OCI-LY1 (cell line): ENCODE measurements at regions not wholly inside any gene's neighbourhood (a gene's known extent, or its start where the extent isn't known, plus 50 kb on each side); places are given as distances from the start of the nearest gene placed in this dataset.

Experiments
- H2AFZ ChIP-seq: fragments of 200-600 bp; sonication (generic), shearing (Covaris generic); 2 replicates; pipeline ENCODE4 v1.6.0; 2014; ENCODE audit warnings: antibody characterized with exemption, mild to moderate bottlenecking, low read length
- H3F3A ChIP-seq: fragments of 200-600 bp; sonication (generic), shearing (Covaris generic); 2 replicates; pipeline ENCODE4 v1.6.0; 2014; ENCODE audit warnings: mild to moderate bottlenecking, antibody characterized with exemption, low read length, moderate library complexity; ENCODE audit not compliant: insufficient read depth
- H3K27ac ChIP-seq: fragments of 200-600 bp; sonication (generic); 2 replicates; pipeline ENCODE4 v1.5.1; 2014; ENCODE audit warnings: low read length, mixed run types, mild to moderate bottlenecking, low read depth; ENCODE audit not compliant: poor library complexity, severe bottlenecking
- H3K27me3 ChIP-seq: fragments of 200-600 bp; sonication (generic); 2 replicates; pipeline ENCODE4 v1.6.0; 2014; ENCODE audit warnings: antibody characterized with exemption, mild to moderate bottlenecking, low read length, moderate library complexity; ENCODE audit not compliant: insufficient read depth
- H3K36me3 ChIP-seq: fragments of 200-600 bp; sonication (generic); 2 replicates; pipeline ENCODE4 v1.6.1; 2014; ENCODE audit warnings: mild to moderate bottlenecking, antibody characterized with exemption, low read length, moderate library complexity, mixed read lengths; ENCODE audit not compliant: insufficient read depth
- H3K4me1 ChIP-seq: fragments of 200-600 bp; sonication (generic); 2 replicates; pipeline ENCODE4 v1.5.1; 2014; ENCODE audit warnings: mild to moderate bottlenecking, low read length, moderate library complexity; ENCODE audit not compliant: insufficient read depth, severe bottlenecking
- H3K4me2 ChIP-seq: fragments of 200-600 bp; sonication (generic), shearing (Covaris generic); 2 replicates; pipeline ENCODE4 v1.6.1; 2014; ENCODE audit warnings: low read length
- H3K4me3 ChIP-seq: fragments of 200-600 bp; sonication (generic); 2 replicates; pipeline ENCODE4 v1.5.1; 2014; ENCODE audit warnings: low read length, low read depth, mild to moderate bottlenecking, mixed read lengths; ENCODE audit not compliant: poor library complexity, severe bottlenecking
- H3K79me2 ChIP-seq: fragments of 200-600 bp; shearing (Covaris generic); 2 replicates; pipeline ENCODE4 v1.6.1; 2016; ENCODE audit warnings: mixed run types, low read length, mixed read lengths; ENCODE audit not compliant: insufficient read depth
- H3K9ac ChIP-seq: fragments of 200-600 bp; sonication (generic), shearing (Covaris generic); 2 replicates; pipeline ENCODE4 v1.6.1; 2014; ENCODE audit warnings: mild to moderate bottlenecking, low read length, mixed read lengths
- H3K9me2 ChIP-seq: fragments of 200-600 bp; sonication (generic), shearing (Covaris generic); 2 replicates; pipeline ENCODE4 v1.6.1; 2014; ENCODE audit warnings: low read depth, mild to moderate bottlenecking, low read length, mixed read lengths
- H3K9me3 ChIP-seq: fragments of 200-600 bp; shearing (Covaris generic); 2 replicates; pipeline ENCODE4 v1.6.1; 2014; ENCODE audit warnings: low read length, mixed read lengths
- H4K20me1 ChIP-seq: fragments of 200-600 bp; sonication (generic), shearing (Covaris generic); 2 replicates; pipeline ENCODE4 v1.6.0; 2016; ENCODE audit warnings: mild to moderate bottlenecking, low read length; ENCODE audit not compliant: insufficient read depth
- EZH2 ChIP-seq: fragments of 200-600 bp; sonication (generic), shearing (Covaris generic); IDR thresholded peaks from 2 replicates; pipeline ENCODE4 v1.8.0; 2017; ENCODE audit warnings: borderline replicate concordance, mixed run types, mild to moderate bottlenecking, antibody characterized with exemption, low read length, moderate library complexity, mixed read lengths
- TF ChIP-seq, protein P1 (sequence below): fragments of 200-600 bp; sonication (generic), shearing (Covaris generic); IDR thresholded peaks from 2 replicates; pipeline ENCODE4 v1.5.1; 2017; ENCODE audit warnings: mild to moderate bottlenecking, antibody characterized with exemption, low read length, moderate library complexity, mixed read lengths

- no peak overlapping the region for H3K4me2 ChIP-seq
- H3K36me3 ChIP-seq, result no peaks in the 10 kb centered on the region
- no peak overlapping the region for H3K4me3 ChIP-seq
- no peaks in the 10 kb centered on the region for H4K20me1 ChIP-seq
- no peak overlapping the region for H3K9ac ChIP-seq
- no peaks in the 10 kb centered on the region for H3K9me3 ChIP-seq
- peaks cover 8% of the 10 kb centered on the region for H3K4me1 ChIP-seq
- H3K79me2 ChIP-seq, result no peaks in the 10 kb centered on the region
- H2AFZ ChIP-seq, result no peak overlapping the region
- no peaks in the 10 kb centered on the region for H3K9me2 ChIP-seq
- H3F3A ChIP-seq, result no peaks in the 10 kb centered on the region
- no peaks in the 10 kb centered on the region for H3K27me3 ChIP-seq
- no peak for TF ChIP-seq EZH2
- TF ChIP-seq, protein P1, sequence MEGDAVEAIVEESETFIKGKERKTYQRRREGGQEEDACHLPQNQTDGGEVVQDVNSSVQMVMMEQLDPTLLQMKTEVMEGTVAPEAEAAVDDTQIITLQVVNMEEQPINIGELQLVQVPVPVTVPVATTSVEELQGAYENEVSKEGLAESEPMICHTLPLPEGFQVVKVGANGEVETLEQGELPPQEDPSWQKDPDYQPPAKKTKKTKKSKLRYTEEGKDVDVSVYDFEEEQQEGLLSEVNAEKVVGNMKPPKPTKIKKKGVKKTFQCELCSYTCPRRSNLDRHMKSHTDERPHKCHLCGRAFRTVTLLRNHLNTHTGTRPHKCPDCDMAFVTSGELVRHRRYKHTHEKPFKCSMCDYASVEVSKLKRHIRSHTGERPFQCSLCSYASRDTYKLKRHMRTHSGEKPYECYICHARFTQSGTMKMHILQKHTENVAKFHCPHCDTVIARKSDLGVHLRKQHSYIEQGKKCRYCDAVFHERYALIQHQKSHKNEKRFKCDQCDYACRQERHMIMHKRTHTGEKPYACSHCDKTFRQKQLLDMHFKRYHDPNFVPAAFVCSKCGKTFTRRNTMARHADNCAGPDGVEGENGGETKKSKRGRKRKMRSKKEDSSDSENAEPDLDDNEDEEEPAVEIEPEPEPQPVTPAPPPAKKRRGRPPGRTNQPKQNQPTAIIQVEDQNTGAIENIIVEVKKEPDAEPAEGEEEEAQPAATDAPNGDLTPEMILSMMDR, result no peak
- H3K27ac ChIP-seq, result no peak overlapping the region
These were observed 99.0 kb upstream of the DRD2 start for GRCh38 chr11:113574171-113574570.

DNA sequence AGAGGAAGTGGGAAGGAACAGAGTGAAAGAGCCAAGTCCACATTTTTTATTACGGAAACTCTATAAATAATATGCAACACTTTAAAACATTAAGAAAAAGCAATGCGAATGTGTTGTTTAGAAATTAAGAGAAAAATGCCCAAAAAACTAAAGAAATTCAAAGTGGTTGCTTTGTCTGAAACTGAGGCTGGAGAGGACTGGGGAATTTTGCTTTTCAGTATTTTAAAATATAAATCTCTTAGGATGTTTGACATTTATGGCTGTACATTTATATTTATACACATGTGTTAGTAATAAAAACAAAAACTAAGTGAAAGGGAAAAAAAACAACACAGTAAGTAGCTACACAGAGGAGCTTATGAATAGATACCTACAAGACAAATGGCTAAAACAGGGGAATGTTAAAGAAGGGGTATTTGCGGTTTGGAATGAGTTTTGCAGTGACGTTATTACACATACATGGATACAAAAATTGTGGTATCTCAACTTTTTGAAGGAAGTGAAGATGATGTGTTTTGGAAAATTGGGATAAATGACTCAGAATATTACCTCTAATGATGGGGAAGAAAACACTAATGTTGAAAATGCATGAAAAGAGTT lies 97.0 kb upstream of the DRD2 start:
- no peak overlapping the region for H3K4me2 ChIP-seq
- no peaks in the 10 kb centered on the region for H3F3A ChIP-seq
- no peaks in the 10 kb centered on the region for H3K9me2 ChIP-seq
- H3K9ac ChIP-seq, result no peak overlapping the region
- H3K36me3 ChIP-seq, result no peaks in the 10 kb centered on the region
- no peak for TF ChIP-seq EZH2
- TF ChIP-seq, protein P1, result no peak
- H3K4me1 ChIP-seq, result no peaks in the 10 kb centered on the region
- H4K20me1 ChIP-seq, result no peaks in the 10 kb centered on the region
- no peaks in the 10 kb centered on the region for H3K79me2 ChIP-seq
- H3K27me3 ChIP-seq, result no peaks in the 10 kb centered on the region
- no peak overlapping the region for H3K27ac ChIP-seq
- no peak overlapping the region for H3K4me3 ChIP-seq
- no peak overlapping the region for H2AFZ ChIP-seq
- no peaks in the 10 kb centered on the region for H3K9me3 ChIP-seq

DNA sequence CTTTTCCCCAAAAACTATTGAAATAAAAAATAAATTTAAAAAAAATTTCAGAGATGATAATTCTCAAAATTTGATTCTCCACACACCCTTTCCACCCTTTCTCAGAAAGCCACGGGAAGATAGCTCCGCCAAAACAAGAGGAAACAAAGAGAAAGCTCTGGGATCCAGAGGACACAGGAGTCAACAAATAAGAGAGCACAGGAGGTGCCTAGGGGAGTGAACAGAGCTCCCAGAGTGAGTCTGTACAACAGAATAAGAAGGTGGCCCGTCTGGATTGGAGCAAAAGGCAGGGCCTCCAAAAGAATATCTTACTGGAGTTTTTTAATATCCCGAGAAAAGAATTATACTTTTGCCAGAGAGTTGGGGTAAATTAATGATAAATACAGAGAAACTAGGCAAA lies 96.3 kb upstream of the DRD2 start:
- H3K4me2 ChIP-seq, result no peak overlapping the region
- H3K27me3 ChIP-seq, result no peaks in the 10 kb centered on the region
- H3K9ac ChIP-seq, result no peak overlapping the region
- no peak overlapping the region for H3K4me3 ChIP-seq
- H3F3A ChIP-seq, result no peaks in the 10 kb centered on the region
- no peak overlapping the region for H2AFZ ChIP-seq
- TF ChIP-seq, protein P1, result no peak
- no peak for TF ChIP-seq EZH2
- H3K4me1 ChIP-seq, result no peaks in the 10 kb centered on the region
- H4K20me1 ChIP-seq, result no peaks in the 10 kb centered on the region
- H3K36me3 ChIP-seq, result no peaks in the 10 kb centered on the region
- H3K9me3 ChIP-seq, result no peaks in the 10 kb centered on the region
- H3K79me2 ChIP-seq, result no peaks in the 10 kb centered on the region
- no peak overlapping the region for H3K27ac ChIP-seq
- no peaks in the 10 kb centered on the region for H3K9me2 ChIP-seq
